ENCODE measurements at regions not wholly inside any gene's neighbourhood (a gene's known extent, or its start where the extent isn't known, plus 50 kb on each side); places are given as distances from the start of the nearest gene placed in this dataset.
A peak's percentile ranks its signal among the peaks of the same experiment; 100 is the strongest.

DNA sequence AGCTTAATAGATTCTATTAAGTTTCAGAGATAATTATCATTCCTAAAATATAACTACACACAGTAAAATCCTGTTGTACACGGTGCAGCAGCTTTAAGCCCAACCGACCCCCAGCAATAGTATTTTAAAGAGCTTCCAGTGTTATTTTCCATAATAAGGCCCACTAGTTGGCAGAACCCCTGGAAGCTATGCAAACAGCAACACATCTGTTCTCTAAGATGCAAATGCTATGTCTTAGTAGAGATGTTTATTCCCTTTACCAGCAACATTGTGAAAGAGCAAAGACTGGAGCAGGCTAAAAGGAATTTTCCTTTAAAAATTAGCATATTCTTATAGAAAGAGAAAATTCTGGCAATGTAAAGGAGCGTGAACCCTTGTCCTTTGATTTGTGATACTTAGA, 819.7 kb upstream of the ALCAM start:
- DNase-seq (ENCODE audit: low read depth, low spot score): no peak

DNA sequence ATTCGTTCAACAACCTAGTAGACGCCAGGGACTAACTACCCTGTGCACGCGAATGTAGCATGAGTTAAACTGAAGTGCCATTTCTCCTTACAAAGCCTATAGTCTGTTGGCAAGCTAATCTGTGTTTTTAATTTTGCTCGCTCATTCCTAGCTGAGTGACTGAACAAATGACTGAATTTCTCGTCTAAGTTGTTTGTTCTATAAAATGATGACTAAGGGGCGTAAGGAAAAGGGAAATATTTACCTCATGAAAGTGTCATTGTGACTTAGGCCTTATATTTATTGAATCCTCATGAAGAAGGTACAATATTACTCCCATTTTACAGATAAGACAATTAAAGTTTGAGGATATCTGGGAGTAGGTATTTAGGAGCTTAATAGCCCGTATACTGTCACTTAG, 818.3 kb upstream of the ALCAM start:
- no peak for DNase-seq (ENCODE audit: low read depth, low spot score)

DNA sequence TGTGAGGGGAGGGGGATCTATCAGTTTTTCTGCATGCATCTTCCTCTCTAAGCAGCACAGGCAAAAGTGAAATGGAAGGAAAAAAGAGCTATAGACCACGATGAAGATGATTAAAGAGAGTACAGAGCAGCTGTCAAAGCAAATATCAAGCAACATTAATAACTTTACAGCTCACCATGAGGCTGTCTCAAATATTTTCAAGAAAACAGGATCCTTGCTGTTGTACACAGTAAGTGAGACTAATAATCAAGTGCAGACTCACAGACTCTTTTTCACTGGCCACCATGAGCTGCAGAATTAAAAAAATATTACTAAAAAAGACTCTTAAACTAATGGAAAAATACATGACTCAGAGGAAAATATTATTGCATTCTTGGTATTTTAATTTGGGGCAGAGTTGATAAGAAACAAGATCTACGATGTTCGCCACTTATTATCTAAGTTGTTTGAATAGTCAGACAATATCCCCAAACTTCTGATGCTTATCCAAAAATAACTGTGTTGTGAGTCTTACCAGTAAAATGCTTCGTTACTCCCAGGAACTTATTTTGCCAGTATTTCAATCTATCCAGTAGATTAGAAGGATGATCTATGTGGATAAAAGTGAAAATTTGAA, 817.5 kb upstream of the ALCAM start:
- no peak for DNase-seq (ENCODE audit: low read depth, low spot score)

DNA sequence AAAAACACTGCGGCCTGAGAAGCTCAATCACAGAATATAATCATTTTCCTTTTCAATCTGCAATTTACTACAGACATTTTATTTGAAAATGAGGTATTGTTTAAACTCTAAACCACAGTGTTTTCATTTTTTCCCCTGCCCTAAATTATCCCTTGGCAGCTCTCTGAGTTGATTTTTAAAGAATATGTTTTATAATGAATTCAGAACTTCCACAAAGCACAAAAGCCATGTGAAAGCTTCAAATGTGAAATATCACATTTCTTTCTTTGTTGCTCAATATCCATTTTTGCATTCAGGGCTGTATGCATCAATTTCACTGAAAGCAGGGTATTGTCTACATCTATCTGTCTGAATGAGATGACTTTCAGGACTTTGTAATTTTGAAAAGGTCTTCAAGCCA, 813.6 kb upstream of the ALCAM start:
- no peak for DNase-seq (ENCODE audit: low read depth, low spot score)

DNA sequence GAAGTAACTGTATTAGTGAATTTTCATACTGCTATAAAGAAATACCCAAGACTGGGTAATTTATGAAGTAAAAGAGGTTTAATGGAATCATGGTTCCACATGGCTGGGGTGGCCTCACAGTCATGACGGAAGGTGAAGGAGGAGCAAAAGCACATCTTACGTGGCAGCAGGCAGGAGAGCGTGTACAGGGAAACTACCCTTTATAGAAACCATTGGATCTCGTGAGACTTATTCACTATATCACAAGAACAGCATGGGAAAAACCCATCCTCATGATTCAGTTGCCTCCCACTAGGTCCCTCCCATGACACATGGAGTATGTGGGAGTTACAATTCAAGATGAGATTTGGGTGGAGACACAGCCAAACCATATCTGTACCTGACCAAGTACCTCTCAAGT, 812.3 kb upstream of the ALCAM start:
- no peak for DNase-seq (ENCODE audit: low read depth, low spot score)

DNA sequence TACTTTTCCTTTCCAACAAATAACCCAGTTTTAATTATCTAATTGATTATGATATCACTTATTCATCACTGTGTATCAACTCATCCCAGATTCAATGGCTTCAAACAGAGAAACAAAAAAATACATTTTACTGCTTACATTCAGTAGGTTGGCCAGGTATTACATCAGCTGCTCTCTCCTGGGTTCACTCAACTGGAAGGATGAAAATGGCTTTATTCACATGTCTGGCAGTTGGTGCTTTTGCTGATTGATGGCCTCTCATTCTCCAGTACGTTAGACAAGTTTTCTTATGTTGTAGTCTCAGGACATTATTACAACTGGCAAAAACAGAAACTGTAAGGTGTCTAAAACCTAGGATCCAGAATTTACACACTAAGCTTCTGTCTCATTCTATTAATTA, 811.0 kb upstream of the ALCAM start:
- DNase-seq (ENCODE audit: low read depth, low spot score): no peak

DNA sequence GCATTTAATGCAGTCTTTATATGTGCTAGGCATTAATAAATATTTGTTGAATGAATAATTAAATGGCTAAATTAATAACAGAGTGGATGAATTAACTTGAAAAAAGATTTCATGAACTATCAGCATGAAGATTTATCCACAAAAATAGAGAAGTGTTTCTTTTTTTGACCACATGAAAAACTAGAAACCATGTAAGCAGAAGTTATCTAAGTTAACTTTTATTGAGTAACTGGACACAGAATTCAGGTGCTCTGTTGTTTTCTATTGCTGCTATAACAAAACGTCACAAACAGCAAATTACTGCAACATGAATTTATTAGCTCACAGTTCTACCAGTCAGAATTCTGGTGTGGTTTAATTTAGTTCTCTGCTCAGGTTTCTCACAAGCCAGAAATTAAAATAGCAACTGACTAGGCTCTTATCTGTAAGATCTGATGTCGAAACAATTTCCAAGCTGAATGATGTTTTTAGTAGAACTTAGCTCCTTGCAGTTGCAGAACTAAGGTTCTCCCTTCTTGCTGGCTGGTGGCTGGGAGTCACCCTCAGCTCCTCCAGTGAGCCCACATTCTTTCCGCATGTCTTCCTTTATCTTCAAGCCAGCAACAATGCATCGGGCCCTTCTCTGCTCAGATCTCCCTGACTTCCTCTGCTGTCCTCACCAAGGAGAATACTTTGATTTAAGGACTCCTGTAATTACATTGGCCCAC, 810.2 kb upstream of the ALCAM start:
- no peak for DNase-seq (ENCODE audit: low read depth, low spot score)

DNA sequence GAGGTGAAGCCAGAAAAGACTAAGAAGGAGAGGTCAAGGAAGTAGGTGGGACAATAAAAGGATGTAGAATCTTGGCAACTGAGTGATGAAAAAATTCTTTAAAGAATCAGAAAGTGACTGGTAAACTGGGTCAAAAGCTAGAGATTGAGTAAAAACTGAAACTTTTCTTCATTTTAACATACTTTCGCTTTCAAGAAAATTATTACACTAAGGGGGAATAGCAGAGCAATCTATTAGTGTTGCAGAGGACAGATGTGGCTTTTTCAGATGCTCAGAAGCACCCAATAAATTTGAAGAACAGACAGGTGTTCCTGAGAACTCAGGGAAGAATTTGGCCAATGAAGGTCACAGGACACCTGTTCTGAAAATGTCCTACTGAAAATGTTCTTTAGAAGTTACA, 805.4 kb upstream of the ALCAM start:
- no peak for DNase-seq (ENCODE audit: low read depth, low spot score)

DNA sequence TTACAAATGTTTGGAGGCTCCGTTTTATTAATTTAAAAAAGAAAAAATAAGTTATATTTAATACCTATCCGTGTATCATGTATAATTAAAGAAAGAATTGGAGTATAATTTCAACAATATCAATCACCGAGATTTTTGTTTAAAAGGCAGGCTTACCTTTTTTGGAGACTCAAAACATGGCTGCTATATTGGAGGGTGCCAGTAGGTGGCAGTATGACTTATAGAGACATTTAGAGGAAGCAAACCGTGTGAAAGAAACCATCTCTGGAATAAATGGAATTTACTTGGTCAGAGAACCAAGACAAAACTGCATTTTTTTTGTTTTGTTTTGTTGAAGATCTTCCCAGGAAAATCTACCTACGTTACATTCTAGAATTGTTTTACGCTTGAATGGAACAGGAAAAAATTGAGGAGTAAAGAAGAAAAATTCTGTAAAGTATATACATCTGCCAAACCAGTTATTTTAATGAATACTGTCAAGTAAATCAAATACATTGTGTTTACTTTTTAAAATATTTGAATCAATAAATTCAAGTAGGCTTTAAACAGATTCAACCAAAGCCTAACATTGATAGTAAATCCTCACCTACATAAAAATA, 802.6 kb upstream of the ALCAM start:
- DNase-seq (ENCODE audit: low read depth, low spot score): peak; percentile 11

DNA sequence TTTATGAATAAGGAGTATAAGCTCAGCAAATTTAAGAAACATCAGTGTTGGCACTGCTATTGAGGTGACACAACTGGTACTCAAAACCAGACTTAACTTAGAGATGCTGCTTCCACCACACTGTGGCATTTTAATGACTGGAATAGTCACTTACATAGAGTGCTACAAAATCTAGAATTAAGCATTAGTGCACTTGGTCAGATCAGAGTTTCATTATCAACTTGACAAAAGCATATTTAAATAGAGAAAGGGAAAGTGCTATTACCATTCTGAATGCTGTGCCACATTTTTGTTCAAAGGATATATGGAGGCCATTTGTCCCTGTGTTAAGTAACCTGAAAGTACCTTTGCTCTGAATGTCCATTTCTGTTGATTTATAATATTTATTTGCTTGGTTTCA, 800.7 kb upstream of the ALCAM start:
- no peak for DNase-seq (ENCODE audit: low read depth, low spot score)

DNA sequence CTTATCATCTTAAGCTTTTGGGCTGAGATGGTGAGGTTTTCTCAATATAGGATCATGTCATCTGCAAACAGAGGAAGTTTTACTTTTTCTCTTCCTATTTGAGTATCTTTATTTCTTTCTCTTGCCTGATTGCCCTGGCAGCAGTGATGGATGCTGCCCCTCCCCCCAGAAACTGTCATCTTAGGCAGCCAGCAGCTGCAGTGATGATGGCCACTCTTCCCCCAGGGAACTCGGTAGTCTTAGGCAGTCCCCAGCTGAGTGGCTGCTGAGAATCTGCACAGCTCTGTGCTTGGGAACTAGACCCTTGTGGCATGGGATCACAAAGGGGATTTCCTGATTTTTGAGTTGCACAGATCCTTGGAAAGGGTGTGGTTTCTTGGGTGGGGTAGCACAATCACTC, 791.1 kb upstream of the ALCAM start:
- DNase-seq (ENCODE audit: low read depth, low spot score): no peak

DNA sequence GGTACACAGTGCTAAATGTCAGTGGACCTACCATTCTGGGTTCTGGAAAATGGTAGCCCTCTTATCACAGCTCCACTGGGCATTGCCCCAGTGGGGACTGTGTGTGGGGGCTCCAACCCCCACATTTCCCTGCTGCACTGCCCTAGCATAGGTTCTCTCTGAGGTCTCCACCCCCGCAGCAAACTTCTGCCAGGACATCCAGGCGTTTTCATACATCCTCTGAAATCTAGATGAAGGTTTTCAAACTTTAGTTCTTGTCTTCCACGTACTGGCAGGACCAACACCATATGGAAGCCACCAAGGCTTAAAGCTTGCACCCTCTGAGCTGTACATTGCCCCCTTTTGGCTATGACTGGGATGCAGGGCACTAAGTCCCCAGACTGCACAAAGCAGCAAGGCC, 788.2 kb upstream of the ALCAM start:
- DNase-seq (ENCODE audit: low read depth, low spot score): no peak

DNA sequence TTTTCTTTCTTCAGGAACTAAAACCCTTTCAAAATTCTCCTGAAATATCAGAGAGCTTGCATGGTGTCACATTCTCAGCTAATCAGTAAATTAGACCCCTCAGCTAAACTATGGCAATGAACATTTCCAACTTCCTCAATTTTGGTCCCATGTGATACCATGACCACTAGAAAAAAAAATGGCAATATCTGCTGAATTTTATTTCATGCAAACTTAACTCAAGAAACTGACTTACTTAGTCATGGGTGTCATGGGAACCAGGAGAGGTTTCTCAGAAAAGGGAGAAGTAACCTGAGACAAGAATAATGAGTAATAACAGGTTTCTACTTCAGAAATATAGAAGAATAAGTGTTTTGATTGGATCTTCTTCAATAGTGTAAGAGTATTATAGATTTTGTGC, 784.6 kb upstream of the ALCAM start:
- no peak for DNase-seq (ENCODE audit: low read depth, low spot score)

DNA sequence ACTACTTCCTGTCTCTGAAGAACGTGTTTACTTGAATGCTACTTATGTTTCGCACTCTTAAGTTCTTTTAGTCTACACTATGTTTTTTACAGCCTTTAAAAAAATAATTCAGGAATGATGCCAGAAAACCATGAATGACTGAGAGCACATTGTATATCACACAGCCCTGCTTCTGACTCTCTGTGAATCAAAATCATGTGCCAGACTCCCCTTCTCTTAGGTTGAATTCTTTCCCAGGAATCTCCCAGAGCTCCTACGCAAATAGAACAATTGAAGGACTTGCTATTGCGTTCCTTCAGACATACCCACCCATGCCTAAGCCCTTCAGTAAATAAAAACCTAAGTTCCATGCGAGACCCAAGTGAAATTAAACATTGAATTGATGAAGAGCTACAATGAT, 782.0 kb upstream of the ALCAM start:
- no peak for DNase-seq (ENCODE audit: low read depth, low spot score)

DNA sequence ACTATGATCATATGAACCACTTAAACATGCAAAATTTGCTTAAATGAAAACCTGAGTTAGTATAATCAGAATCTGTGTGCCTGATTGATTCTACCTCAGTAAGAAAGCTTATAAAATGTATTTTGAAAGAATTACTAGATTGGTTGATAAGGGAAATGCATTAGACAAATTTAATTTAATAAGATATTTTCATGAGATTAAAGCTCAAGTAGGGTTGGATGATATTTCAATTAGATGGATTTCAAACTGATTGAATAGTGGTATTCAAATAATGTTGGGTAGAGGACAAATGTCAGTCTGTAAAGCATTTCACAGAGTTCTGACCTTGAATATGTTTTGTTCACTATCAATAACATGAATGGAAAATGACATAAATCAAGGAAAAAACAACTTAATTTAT, 780.4 kb upstream of the ALCAM start:
- DNase-seq (ENCODE audit: low read depth, low spot score): no peak

DNA sequence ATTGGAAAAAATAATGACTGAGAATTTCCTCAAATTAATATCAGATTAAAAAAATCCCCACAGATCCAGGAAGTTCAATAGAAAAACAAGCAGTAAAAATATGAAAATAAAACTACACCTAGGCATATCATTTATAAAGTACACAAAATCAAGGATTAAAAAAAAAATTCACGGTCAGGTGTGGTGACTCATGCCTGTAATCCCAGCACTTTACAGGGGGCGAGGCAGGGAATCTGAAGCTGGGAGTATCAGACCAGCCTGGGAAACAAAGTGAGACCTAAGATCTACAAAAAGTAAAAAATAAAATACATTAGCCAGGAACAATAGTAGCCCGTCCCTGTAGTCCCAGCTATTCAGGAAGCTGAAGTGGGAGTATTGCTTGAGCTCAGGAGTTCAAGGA, 778.3 kb upstream of the ALCAM start:
- no peak for DNase-seq (ENCODE audit: low read depth, low spot score)

DNA sequence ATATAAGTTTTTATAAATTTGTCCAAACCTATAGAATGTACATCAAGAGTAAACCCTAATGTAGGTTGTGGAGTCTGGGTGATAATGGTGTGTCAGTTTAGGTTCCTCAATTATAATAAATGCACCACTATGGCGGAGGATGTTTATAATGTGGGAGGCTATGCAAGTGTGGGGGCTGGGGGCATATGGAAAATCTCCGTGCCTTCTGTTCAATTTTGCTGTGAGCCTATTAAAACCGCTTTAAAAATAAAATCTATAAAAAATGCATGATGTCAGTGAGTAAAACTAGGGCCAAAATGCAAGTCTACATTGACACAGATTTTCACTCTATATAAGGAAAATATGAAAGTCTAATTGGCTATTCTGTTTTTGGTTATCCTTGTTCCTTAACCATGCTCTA, 774.9 kb upstream of the ALCAM start:
- no peak for DNase-seq (ENCODE audit: low read depth, low spot score)

DNA sequence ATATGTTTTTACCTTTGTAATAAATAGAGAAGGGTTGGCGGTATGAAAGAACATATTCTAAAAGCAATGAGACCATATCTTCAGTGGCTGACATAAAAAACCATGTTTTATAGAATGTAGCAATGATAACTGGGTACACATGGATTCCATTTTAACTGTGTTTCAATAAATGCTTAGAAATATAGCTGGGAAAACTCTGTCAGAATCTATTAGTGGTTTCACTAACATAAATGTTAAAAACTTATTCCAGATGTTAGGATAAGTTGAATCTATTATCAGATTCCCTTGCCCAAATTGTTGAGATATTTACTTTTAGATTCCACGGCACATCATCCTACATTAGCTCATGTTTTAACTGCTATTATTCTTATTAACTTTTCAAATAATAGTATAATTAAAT, 772.2 kb upstream of the ALCAM start:
- DNase-seq (ENCODE audit: low read depth, low spot score): no peak

DNA sequence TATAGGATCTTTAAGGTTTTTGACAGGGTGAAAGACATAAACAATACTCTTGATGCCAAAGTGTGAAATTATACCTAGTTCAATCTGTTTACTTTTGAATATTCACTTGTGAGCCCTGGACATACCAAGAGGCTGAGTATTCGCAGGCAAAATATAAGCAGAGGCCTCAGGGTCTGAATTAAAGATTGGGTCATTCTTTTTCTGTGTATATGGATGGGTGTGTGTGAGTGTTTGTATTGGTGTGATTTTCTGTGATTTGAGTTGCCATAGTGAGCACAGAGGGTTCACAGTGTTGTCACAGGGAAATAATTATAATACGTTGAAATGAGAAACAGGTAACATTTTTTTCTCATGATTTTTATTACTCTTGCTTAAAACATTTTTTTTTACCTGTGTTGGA, 770.7 kb upstream of the ALCAM start:
- DNase-seq (ENCODE audit: low read depth, low spot score): no peak

DNA sequence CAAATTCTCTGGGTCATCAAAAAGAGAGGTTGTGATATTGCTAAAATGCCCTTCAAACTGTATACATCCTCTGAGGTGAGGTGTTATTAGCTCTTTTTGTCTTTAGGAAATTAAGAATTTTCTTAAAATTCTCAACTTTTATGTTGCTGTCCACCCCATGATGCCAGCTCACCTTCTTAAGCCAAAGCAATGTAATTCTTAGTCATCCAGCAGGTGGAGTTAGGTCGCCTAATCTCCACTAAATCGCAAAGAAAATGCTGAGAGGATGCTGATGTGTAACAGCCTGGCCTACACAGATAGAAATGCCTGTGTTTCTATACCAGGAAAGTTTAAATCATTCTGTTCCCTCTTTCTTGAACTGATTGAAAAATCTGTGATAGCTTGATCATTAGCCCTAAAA, 770.2 kb upstream of the ALCAM start:
- DNase-seq (ENCODE audit: low read depth, low spot score): peak; percentile 17

DNA sequence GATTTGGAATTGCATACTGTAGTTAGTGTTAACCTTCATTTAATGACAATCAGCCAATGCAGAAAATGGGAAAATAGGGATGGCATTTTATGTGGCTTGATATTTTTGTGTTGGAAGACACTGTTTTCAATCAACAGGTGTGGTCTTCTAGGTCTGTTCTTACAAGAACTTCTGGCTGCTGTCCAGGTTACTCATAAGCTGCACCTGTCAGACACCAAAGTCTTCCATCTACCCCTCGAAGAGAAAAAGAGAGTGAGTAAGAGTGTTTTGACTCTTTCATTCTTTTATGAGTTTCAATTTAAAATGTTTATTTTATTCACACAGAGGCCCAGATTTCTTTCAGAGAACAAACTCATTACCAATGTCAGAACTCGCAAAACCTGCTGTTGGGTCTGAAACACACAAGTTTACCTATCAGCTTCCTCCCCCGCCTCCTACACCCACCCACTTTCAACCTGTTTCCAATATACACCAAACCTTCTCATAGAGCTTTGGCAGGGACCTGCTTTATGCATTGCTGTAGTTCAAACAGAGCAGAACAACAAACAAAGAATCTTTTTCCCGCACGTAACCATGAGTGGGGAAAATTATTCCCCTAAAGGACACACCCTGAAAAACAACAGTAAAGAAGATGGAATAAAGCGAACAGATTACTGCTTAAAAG, 767.7 kb upstream of the ALCAM start:
- DNase-seq (ENCODE audit: low read depth, low spot score): no peak

DNA sequence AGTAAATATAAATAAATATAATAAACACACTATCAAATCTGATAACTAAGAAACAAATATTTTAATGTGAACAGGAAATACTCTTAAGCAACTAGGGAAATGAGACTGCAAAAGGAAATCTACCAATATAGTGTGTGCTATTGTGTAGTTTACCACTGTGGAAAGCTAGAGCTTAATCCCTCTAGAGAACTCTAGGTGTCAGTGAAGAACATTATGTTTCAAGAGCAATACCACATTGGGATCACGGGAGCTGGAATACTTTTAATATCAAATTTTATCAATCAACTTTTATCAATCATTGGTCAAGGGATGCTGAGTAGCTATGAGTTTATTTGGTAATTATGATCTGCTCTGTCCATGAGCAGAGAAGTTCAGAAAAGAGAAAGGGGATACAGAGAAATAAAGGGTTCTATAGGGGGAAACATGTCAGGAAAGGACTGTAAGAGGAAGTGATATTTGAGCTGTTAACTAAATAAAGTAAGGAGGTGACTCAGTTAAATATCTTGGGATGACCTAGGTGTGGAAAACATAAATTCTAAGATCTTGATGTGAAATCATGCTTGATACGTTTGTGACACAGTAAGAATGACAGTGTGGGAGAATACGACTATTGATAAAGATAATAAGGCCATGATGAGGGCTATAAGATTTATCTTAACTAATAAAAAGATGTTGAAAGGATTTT, 762.2 kb upstream of the ALCAM start:
- no peak for DNase-seq (ENCODE audit: low read depth, low spot score)

All from pulmonary artery endothelial cell (primary cell).